Activated naive CD4-positive, alpha-beta T cell treated with anti-CD3 and anti-CD28 coated beads for 36 hours (primary cell): ENCODE measurements at regions not wholly inside any gene's neighbourhood (a gene's known extent, or its start where the extent isn't known, plus 50 kb on each side); places are given as distances from the start of the nearest gene placed in this dataset.

Source experiments
- CTCF ChIA-PET: fragments of 350-600 bp; sonication (Branson Sonifier 250); formaldehyde crosslinking; loops from one replicate; lab custom pipeline; 2021; ENCODE audit warnings: antibody characterized with exemption; lab: Charles Lee
- DNase-seq: peaks from one replicate; pipeline ENCODE4 v3.0.0-alpha.2; 2020
- H3K27ac Mint-ChIP-seq: one replicate; pipeline ENCODE4 v1.8.0; 2021; ENCODE audit warnings: mild to moderate bottlenecking, mixed read lengths
- H3K27me3 Mint-ChIP-seq: one replicate; pipeline ENCODE4 v1.8.0; 2021; ENCODE audit warnings: low read depth, mixed read lengths
- H3K36me3 Mint-ChIP-seq: one replicate; pipeline ENCODE4 v1.8.0; 2021; ENCODE audit warnings: low read depth, mixed read lengths
- H3K4me1 Mint-ChIP-seq: one replicate; pipeline ENCODE4 v1.8.0; 2021; ENCODE audit warnings: low read depth, mixed read lengths
- H3K4me3 Mint-ChIP-seq: one replicate; pipeline ENCODE4 v1.8.0; 2021; ENCODE audit warnings: mild to moderate bottlenecking, moderate library complexity, mixed read lengths
- H3K9me3 Mint-ChIP-seq: one replicate; pipeline ENCODE4 v1.8.0; 2021; ENCODE audit warnings: mixed read lengths
- intact Hi-C: fragments of 100-400 bp; cut with micrococcal nuclease; formaldehyde crosslinking; loops from one replicate; pipeline ENCODE4 v1.15.1; 2023

DNA sequence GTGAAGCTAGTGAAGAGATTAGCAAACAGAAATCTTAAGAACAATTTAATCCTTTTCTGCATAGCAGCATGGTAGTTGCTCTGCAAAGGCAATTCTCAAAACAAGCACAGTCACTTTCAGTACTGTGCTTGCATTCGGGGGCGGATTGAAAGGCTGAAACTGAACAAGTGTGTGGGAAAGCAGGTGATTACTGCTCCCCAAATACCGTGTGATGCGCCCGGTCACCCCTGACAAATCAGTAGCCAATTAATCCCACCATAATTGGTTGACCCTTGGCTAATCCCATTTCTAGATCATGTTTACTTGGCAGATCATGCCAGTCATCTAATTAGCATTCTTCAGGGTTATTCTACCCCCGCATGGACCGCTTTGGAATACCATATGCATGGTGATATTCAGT is 76.5 kb upstream of the ADRB1 start:
- H3K36me3 Mint-ChIP-seq, result peaks cover 1% of the 10 kb centered on the region
- H3K27ac Mint-ChIP-seq, result no peak overlapping the region
- CTCF ChIA-PET, result no interaction called here
- H3K4me3 Mint-ChIP-seq, result no peak overlapping the region
- peaks cover 16% of the 10 kb centered on the region for H3K9me3 Mint-ChIP-seq
- H3K27me3 Mint-ChIP-seq, result peaks cover 2% of the 10 kb centered on the region
- peaks cover 10% of the 10 kb centered on the region for H3K4me1 Mint-ChIP-seq
- intact Hi-C loops, result no loop called here
- DNase-seq, result no peak

DNA sequence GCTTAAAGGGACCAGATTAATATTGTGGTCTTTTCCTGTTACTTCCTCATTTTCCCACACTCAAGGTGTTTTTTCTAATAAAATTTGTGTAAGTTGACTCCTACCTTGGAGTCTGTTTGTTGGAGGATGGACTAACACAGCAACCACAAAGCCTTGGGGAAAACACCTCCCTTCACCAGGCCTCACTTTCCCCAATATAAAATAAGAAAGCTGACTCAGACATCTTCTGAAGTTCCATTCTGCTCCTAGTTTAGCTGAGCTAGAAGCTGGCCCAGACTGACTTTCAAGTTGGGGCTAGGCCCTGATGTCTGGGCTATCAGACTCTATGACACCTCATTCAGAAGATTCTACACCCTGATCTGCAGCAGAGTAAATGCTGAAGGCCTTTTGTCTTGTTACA is 73.0 kb upstream of the ADRB1 start:
- Mint-ChIP-seq H3K4me3 (no peak overlapping the region), H3K9me3 (peaks cover 12% of the 10 kb centered on the region), H3K36me3 (peaks cover 1% of the 10 kb centered on the region), H3K4me1 (peaks cover 6% of the 10 kb centered on the region), H3K27ac (no peak overlapping the region), H3K27me3 (peaks cover 2% of the 10 kb centered on the region)
- CTCF ChIA-PET, result interaction anchor here (0.6 kb wide), 2 partner anchors 17 to 74 kb away, joined by 3 to 4 read pairs; no protein-coding TSS in a partner anchor
- DNase-seq, result no peak
- intact Hi-C loops, result no loop called here

DNA sequence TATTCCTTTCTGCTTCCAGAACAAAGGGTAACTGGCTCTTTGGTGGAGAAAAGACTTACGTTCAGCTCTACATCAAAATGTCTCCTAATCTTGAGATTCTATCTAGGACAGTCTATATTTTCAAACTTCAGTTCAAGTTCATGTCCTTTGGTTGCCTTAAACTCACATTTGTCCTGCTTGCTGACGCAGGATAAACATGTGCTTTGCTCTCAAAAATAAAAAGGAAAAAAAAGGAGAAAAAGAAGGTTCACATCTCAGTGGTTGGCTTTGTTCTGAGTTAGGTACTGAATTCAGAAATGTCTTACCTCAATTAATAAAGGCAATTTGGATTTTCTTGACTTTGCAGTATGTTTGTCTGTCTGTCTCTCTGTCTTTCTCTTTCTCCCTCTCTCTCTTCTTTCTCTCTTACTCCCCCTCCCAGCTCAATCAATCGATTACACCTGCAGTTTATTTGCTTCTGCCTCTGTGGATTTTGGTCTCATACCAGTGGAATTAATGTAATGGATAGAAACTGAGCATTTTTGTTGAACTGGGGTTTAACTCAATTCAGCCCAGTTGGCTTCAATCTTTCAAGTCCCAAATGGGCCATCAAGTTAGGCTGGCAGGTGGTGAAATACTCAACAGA is 72.2 kb upstream of the ADRB1 start:
- no peak for DNase-seq
- intact Hi-C loops, result no loop called here
- CTCF ChIA-PET, result no interaction called here
- Mint-ChIP-seq H3K36me3 (peaks cover 1% of the 10 kb centered on the region), H3K9me3 (peaks cover 12% of the 10 kb centered on the region), H3K4me3 (no peak overlapping the region), H3K27me3 (peaks cover 2% of the 10 kb centered on the region), H3K27ac (no peak overlapping the region), H3K4me1 (peaks cover 6% of the 10 kb centered on the region)

DNA sequence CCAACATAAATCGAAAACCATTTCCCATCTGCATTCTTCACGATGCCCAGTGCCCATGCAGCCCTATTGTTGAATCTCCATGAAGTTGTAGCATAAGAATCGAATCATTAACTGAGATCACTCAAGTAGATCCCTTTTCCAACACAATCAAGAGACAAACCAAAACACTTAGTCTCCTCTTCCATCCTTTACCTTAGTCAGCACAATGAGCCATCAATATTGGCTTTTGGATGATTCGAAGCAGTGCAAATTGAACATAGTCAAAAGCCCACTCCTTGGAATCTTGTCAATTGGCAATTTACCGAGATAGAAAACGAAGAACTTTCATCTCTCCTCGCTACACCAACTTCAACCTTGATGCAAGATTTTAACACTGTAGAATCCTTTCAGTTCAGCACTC is 66.5 kb upstream of the ADRB1 start:
- H3K9me3 Mint-ChIP-seq, result peaks cover 2% of the 10 kb centered on the region
- no peaks in the 10 kb centered on the region for H3K4me1 Mint-ChIP-seq
- peaks cover 5% of the 10 kb centered on the region for H3K27me3 Mint-ChIP-seq
- no peak overlapping the region for H3K4me3 Mint-ChIP-seq
- no peak overlapping the region for H3K27ac Mint-ChIP-seq
- intact Hi-C loops, result no loop called here
- DNase-seq, result no peak
- CTCF ChIA-PET, result no interaction called here
- no peaks in the 10 kb centered on the region for H3K36me3 Mint-ChIP-seq

DNA sequence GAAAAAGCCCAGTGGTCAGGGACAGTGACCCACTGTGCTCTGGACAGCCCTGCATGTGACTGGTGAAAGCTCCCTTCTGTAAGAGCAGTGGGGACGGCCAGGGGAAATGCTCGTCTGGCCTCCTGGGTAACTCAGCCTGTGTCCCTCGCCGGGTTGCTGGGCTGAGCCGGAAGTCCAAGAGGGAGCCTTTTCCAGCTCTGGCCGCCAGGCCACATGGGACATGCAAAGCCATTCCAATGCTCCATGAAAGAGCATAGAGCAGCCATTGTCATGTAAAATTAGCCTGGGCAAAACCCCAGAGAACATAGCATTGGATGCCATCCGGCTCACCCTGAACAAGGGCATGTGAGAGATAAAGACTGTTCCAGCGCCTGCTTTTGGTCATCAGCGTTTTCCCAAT is 64.9 kb upstream of the ADRB1 start:
- no peaks in the 10 kb centered on the region for H3K36me3 Mint-ChIP-seq
- H3K4me1 Mint-ChIP-seq, result peaks cover 6% of the 10 kb centered on the region
- H3K27ac Mint-ChIP-seq, result no peak overlapping the region
- intact Hi-C loops, result no loop called here
- CTCF ChIA-PET, result no interaction called here
- no peak overlapping the region for H3K4me3 Mint-ChIP-seq
- H3K27me3 Mint-ChIP-seq, result peaks cover 5% of the 10 kb centered on the region
- no peaks in the 10 kb centered on the region for H3K9me3 Mint-ChIP-seq
- no peak for DNase-seq

DNA sequence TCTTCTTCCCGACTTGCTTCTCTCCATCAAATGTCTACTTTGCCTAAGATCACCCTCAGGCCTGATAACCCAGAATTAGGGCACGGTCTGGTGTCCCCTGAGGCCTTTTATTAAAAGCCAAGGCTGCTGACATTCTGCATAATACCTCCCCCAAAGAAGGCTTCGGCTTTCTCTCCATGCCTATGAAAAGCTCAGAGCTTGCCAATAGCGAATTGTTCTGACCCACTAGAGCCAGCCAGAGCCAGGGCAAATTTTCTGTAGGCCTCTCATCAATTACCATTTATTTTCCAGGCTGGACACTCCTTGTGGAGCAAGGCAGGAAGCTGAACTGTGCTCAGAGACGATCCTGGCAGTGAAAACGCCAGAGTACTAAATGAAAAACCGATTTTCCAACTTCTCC is 64.3 kb upstream of the ADRB1 start:
- Mint-ChIP-seq H3K4me3 (no peak overlapping the region), H3K4me1 (peaks cover 9% of the 10 kb centered on the region), H3K36me3 (no peaks in the 10 kb centered on the region), H3K27me3 (peaks cover 5% of the 10 kb centered on the region), H3K27ac (no peak overlapping the region), H3K9me3 (no peaks in the 10 kb centered on the region)
- DNase-seq, result no peak
- intact Hi-C loops, result no loop called here
- CTCF ChIA-PET, result interaction anchor here (0.7 kb wide), 1 partner anchor 142 kb away, joined by 3 read pairs; no protein-coding TSS in a partner anchor

DNA sequence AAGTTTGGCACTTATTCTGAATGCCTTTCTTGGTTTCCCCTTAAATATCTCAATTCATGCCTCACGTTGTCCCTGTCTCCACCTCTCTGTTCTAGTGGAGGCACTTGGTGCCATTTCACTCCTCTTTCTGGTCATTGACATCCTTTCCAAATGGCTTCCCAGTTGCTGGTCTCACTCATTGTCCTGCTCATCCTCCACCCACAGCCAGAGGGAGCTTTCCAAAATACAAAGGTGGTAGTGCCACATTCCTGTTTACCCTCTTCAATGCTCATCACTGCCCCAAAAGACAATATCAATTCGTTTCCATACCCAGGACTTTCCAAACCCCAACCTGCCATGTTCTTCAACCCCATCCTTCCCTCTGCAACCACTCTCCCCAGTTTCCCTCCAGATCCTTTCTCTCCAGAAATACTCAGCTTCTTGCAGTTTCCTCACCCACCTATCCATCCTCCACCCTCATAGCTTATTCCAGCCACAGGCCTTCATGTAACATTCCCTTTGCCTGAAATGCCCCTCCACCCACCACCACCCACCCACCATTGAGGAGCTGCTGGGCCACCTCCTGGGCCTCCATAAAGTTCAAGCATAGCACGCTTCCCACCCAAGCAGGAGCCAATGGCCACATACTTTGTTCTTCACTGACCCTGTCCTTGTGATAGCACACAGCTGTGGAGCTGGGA is 63.1 kb upstream of the ADRB1 start:
- no peak overlapping the region for H3K27ac Mint-ChIP-seq
- CTCF ChIA-PET, result no interaction called here
- H3K4me1 Mint-ChIP-seq, result peaks cover 9% of the 10 kb centered on the region
- H3K36me3 Mint-ChIP-seq, result no peaks in the 10 kb centered on the region
- H3K4me3 Mint-ChIP-seq, result no peak overlapping the region
- peaks cover 5% of the 10 kb centered on the region for H3K27me3 Mint-ChIP-seq
- H3K9me3 Mint-ChIP-seq, result no peaks in the 10 kb centered on the region
- DNase-seq, result no peak
- intact Hi-C loops, result no loop called here

DNA sequence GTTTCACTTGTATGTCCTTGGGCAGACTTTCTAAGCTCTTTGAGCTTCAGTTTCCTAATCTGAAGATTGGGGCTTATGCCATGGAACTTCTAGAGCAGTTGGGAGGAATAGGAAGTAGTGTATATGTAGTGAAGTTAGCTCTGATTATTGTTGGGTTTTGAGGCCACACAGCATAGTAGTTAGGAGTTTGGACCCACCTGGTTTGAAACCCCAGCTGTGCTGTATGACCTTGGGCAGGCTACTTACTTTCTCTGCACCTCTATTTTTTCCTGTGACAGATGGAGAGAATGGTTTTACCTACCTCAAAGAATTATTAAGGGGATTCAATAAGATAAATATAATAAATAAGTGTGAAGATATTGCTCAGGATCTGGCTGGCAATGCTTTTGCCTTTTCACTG is 61.4 kb upstream of the ADRB1 start:
- Mint-ChIP-seq H3K4me1 (peaks cover 9% of the 10 kb centered on the region), H3K9me3 (peaks cover 9% of the 10 kb centered on the region), H3K27me3 (peaks cover 5% of the 10 kb centered on the region), H3K36me3 (peaks cover 3% of the 10 kb centered on the region), H3K4me3 (no peak overlapping the region), H3K27ac (no peak overlapping the region)
- DNase-seq, result no peak
- CTCF ChIA-PET, result interaction anchor here (0.9 kb wide), 1 partner anchor 28 kb away, joined by 3 read pairs; no protein-coding TSS in a partner anchor
- intact Hi-C loops, result no loop called here

DNA sequence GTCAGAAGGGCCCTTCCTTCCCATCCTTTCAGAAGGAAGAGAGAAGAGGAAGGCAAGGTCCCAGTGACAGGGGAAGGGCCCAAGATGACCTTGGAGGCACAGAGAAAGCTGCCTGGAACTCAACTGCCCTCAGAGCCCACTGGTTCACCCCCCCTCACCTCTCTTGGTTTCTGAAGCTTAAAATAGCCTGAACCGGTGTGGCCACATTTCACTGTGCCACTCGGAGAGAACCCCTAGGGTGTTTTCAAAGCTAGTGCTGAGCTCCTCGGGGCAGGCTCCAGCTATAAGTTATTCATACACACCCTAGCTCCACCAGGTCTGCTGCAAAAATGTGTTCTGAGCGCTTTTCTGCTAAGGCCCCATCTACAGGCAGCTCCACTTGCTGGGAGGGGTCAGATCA is 60.9 kb upstream of the ADRB1 start:
- H3K27me3 Mint-ChIP-seq, result peaks cover 5% of the 10 kb centered on the region
- peaks cover 9% of the 10 kb centered on the region for H3K4me1 Mint-ChIP-seq
- DNase-seq, result no peak
- CTCF ChIA-PET, result interaction anchor here (0.5 to 0.9 kb wide), 2 partner anchors 29 to 107 kb away, joined by 3 to 4 read pairs; no protein-coding TSS in a partner anchor
- intact Hi-C loops, result no loop called here
- H3K27ac Mint-ChIP-seq, result no peak overlapping the region
- peaks cover 13% of the 10 kb centered on the region for H3K9me3 Mint-ChIP-seq
- peaks cover 3% of the 10 kb centered on the region for H3K36me3 Mint-ChIP-seq
- no peak overlapping the region for H3K4me3 Mint-ChIP-seq

DNA sequence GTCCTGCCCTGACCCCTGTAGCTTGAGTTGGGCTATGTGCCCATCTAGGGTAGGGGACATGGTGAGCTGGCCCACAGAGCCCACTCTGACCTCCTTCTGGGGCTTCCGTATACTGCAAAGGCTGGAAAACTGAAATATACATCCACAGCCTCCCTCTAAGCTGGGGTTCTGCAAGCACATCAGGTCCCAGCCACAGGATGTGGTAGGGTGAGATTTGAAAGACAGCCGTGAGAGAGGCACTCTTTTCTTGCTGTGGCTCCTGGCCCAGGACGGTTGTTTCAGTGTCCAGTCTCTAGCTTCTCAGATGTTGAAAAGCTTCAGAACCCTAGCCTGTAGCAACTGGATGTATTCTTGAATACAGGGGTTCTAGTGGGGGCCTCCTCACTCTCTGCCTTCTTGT is 60.1 kb upstream of the ADRB1 start:
- Mint-ChIP-seq H3K9me3 (peaks cover 15% of the 10 kb centered on the region), H3K27me3 (peaks cover 6% of the 10 kb centered on the region), H3K27ac (no peak overlapping the region), H3K4me1 (peaks cover 9% of the 10 kb centered on the region), H3K4me3 (no peak overlapping the region), H3K36me3 (peaks cover 3% of the 10 kb centered on the region)
- no peak for DNase-seq
- intact Hi-C loops, result no loop called here
- CTCF ChIA-PET, result interaction anchor here (0.5 to 0.6 kb wide), 2 partner anchors 106 to 420 kb away, joined by 4 read pairs; no protein-coding TSS in a partner anchor

DNA sequence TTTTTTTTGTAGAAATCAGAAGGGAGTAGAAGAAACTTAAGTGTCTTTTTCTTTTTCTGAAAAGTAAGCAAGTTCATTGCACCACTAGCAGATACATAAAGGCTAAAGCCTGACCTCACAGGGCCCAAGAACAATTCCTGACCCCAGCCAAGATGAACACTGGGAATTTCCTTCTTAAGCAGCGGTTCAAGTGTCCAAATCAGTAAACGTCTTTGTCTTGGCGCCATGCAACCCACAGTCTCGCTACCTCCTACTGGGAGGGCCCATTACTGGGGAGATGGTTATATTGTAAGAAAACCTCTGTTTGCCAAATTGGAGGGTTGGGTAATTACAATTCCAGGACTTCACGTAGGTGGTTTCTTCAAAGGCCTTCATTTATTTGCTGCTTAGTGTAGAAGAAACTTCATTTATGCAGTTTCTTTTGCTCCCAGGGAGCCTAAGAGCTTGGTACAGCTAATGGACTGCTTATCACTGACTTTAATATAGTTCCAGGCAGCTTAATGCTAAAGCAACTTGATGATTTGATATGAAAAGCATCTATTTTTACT is 58.3 kb upstream of the ADRB1 start:
- H3K27ac Mint-ChIP-seq, result no peak overlapping the region
- no peak for DNase-seq
- peaks cover 9% of the 10 kb centered on the region for H3K4me1 Mint-ChIP-seq
- H3K4me3 Mint-ChIP-seq, result no peak overlapping the region
- intact Hi-C loops, result no loop called here
- peaks cover 8% of the 10 kb centered on the region for H3K27me3 Mint-ChIP-seq
- peaks cover 3% of the 10 kb centered on the region for H3K36me3 Mint-ChIP-seq
- CTCF ChIA-PET, result no interaction called here
- peaks cover 15% of the 10 kb centered on the region for H3K9me3 Mint-ChIP-seq

DNA sequence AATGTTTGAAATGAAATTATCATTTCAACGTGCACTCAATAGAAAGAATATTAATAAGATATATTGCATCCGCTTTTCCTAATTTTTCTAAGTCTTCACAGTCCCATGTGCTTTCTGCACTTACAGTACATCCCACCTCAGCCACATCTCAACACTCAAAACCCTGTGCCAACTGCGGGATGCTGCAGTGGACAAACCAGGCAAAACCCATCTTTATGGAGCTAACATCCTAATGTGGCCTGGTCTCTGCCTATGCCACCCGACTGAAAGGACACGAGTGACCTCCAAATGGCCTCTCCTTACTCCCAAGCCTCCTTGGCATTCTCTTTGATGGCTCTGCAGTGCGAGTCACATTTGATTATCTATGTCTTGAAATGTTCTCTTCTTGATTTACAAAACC is 57.4 kb upstream of the ADRB1 start:
- DNase-seq, result no peak
- Mint-ChIP-seq H3K27ac (no peak overlapping the region), H3K4me1 (peaks cover 10% of the 10 kb centered on the region), H3K36me3 (peaks cover 3% of the 10 kb centered on the region), H3K9me3 (peaks cover 15% of the 10 kb centered on the region), H3K27me3 (peaks cover 9% of the 10 kb centered on the region), H3K4me3 (no peak overlapping the region)
- intact Hi-C loops, result no loop called here
- CTCF ChIA-PET, result no interaction called here

DNA sequence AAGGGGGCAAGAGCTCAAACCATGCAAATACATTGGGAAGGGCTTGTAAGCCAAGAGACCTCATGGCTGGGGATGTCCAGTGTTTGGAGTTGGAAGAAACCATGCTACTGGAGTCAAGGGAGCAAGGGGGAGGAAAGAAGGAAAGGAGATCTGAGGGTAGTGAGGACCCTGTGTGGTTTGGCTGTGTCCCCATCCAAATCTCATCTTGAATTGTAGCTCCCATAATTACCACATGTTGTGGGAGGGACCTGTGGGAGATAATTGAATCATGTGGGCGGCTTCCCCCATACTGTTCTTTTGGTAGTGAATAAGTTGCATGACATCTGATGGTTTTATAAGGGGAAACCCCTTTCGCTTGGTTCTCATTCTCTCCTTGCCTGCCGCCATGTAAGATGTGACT is 56.5 kb upstream of the ADRB1 start:
- peaks cover 3% of the 10 kb centered on the region for H3K36me3 Mint-ChIP-seq
- CTCF ChIA-PET, result no interaction called here
- intact Hi-C loops, result no loop called here
- H3K27me3 Mint-ChIP-seq, result peaks cover 13% of the 10 kb centered on the region
- H3K9me3 Mint-ChIP-seq, result peaks cover 15% of the 10 kb centered on the region
- H3K4me1 Mint-ChIP-seq, result peaks cover 11% of the 10 kb centered on the region
- no peak overlapping the region for H3K4me3 Mint-ChIP-seq
- no peak for DNase-seq
- H3K27ac Mint-ChIP-seq, result no peak overlapping the region
